ENCODE measurements at regions not wholly inside any gene's neighbourhood (a gene's known extent, or its start where the extent isn't known, plus 50 kb on each side); places are given as distances from the start of the nearest gene placed in this dataset.

DNA sequence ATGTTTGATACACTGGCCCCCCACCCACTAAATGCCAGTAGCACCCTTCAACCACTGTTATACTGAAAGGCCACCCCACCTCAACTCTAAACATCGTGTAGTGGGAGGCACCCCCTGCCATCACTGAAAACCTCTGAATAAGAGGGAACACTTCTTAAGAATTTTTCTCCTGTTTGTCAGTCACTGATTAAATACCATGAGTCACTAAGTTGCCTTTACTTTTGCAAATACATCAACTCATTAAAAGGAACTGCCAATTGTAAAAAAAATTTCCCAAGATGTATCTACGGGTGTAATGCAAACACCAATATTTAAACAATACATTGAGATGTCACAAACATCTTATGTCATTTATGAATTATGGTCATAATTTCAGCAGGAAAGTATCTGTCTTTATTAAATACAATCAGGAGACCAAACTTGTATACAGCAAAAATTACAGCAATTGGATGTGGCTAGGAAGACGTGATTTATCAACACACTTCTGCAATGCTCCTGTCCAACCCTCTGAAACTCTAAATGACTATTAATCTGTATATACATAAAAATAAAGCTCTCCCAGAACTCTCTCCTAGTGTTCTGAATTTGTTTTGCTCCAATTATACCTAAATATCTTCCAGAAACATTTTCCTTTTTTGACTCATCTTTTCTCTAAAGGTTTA lies 144.1 kb upstream of the STK17B start:
- no peak for DNase-seq (ENCODE audit: low read depth)

DNA sequence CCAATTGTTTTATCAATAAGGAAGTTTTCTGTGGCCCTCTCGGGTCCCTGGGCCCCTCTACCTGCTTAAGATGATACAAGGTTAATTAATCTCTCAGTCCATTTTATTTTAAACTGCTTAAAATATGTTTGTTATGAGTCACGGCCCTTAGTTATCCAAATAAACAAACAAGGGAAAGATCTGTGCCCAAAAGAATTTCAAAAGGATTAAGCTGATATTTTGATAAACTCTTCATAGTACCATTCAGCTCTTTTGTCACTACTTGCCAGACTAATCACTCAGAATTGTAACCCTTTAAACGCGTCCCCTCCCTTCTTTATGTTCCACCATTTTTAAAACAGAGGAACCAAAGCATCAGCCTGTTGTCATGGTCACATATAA lies 144.7 kb upstream of the STK17B start:
- no peak for DNase-seq (ENCODE audit: low read depth)

- DNase-seq (ENCODE audit: low read depth): no peak
These were observed 147.4 kb upstream of the STK17B start for GRCh38 chr2:196318517-196319377.

DNA sequence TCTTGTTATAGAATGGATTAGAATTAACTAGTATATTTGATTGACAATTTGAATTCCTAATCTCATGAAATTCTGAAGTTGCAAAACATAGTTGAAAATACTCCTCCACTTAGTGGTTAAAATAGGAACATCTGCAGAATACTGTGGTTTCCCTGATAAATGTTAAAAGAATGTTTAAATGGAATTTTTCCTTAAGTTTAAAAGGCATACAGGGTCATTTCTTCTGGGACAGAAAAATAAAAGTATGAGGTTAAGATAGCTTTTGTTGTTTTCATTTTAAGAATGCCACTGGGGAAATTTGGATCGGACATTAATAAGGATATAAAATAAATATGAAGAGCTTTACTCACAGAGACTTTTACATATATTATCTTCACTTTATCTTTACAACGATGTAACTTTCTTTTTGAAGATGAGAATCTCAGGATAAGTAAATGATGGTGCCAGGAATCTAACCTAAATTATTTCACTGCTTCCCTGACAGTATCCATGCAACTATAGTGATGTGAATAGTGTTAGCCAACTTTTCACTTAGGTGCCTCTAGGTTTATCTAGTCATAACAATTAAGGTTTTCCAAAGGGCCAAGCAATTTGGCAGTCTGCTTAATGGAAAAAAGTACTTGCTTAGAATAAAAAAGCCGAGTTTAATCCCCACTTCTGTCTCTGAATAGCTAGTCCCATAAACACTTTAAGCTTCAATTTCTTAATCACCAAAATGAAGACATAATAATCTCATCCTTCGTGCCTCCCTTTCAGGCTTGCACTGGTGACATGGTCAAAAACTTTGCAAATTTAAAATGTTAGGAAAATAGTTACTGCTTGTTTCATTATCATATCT lies 151.8 kb upstream of the STK17B start:
- no peak for DNase-seq (ENCODE audit: low read depth)

GRCh38 chr2:196324211-196324610 lies 152.8 kb upstream of the STK17B start:
- no peak for DNase-seq (ENCODE audit: low read depth)

GRCh38 chr2:196328088-196328680 lies 156.8 kb upstream of the STK17B start:
- DNase-seq (ENCODE audit: low read depth): no peak

- no peak for DNase-seq (ENCODE audit: low read depth)
These were observed 158.6 kb upstream of the STK17B start for GRCh38 chr2:196329959-196330358.

DNA sequence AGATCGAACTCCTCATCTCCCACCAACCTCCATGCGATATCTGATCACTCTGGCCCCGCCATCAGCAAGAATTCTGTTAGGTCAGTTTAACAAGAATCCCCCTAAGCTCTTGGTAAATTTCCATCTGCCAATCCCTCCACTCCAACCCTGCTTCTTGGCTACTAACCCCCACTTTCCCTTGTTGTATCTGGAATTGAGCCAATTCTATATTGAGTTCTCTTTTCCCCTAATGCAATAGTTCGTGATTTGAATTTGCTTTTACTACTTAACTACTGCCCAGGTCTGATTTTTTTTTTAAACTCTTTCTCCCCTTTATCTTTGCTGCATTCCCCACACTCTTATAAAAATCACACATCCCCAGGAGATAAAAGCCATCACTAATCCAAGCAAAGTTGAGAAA lies 159.3 kb upstream of the STK17B start:
- no peak for DNase-seq (ENCODE audit: low read depth)

DNA sequence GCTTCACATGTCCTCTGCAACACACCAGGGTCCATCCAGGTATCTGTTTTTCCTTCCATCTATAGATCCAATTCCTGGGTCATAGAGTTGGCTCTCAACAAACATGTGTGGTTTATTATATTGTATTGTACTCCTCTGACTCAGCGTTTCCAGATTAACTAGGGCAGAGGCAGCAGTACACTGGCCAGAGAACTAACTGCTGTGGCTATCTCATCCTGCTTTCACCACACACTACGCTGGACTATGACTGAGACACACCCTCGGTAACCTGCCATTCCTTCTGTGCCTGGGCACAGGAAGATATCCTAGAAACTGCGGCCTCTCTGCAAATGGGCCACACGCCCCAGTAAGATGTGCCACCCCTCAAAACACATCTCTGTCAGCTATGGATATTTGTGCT lies 159.8 kb upstream of the STK17B start:
- no peak for DNase-seq (ENCODE audit: low read depth)

DNA sequence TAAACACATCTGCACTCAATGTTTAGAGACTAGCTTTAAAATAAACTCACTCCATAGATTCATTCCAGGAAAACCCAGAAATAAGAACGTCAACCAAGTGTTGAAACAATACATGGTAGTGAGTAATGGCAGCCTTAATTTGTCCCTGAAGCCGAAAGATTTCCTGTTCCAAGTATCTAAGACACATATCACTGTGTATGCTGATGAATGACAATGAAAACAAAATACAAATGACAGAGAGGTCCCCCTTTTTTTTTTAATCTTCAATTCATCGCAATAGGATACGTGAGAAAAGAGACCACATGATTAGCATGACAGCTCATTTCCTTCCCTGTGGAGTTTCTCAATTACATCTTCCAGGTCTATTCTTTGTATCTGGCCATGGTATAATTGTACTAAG lies 160.5 kb upstream of the STK17B start:
- DNase-seq (ENCODE audit: low read depth): no peak

DNA sequence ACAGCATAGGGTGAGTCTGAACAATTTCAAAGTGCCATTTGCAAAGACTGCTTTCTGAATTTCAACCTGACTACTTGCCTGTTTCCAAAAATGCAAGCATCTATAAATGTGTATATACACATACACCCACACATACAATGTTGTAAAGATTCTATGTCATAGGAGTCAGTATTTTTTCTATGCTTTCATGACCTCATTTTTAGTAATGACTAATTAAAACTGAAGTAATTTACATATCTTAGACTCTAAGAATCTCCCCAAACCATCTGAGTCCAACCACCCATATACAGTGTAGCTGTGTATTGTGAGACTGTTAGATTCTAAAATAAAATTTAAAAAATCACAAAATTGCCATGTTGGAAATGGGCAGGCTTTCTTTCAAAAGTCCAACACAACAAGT lies 162.0 kb upstream of the STK17B start:
- DNase-seq (ENCODE audit: low read depth): no peak

DNA sequence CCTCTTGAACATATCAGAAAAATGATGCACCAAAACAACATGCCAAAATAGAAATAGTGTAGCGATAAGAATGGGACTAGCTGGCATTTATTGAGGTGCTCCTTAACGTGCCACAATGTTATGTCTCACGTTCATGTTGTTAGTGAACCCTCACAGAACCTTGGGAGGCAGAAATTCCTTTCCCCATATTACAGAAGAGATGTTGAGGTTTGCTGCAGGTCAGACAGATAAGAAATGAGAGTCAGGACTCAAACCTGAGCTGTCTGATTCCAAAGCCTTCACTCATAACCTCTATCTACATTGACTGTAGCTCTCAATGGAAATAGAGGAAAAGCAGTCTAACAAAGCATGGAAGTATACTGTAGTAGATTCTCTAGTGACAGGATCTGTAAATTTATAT lies 163.3 kb upstream of the STK17B start:
- DNase-seq (ENCODE audit: low read depth): no peak

DNA sequence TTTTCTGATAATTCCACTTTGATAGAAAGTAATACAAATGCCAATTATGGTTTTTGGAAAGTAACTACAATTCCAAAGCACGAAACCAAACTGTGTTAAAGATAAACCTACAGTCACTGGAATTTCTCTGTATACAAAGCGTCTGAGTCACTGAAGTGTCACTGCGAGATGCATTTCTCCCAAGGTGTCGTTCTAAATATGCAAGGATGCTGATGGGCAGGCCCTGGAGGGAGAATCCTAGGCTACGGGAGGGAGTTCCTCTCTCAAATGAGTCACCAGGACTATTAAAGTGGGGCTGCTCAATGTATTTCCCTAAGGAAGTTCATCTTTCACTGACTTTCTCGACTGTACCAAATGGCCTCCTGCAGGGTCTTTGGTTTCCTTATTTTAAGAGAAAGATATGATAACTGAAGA lies 163.8 kb upstream of the STK17B start:
- DNase-seq (ENCODE audit: low read depth): no peak

GRCh38 chr2:196336207-196336606 lies 164.8 kb upstream of the STK17B start:
- DNase-seq (ENCODE audit: low read depth): no peak

GRCh38 chr2:196336715-196337114 lies 165.3 kb upstream of the STK17B start:
- no peak for DNase-seq (ENCODE audit: low read depth)

GRCh38 chr2:196337208-196337953 lies 166.0 kb upstream of the STK17B start:
- DNase-seq (ENCODE audit: low read depth): no peak

- DNase-seq (ENCODE audit: low read depth): no peak
These were observed 167.1 kb upstream of the STK17B start for GRCh38 chr2:196338440-196338839.

GRCh38 chr2:196341277-196341841 lies 170.0 kb upstream of the STK17B start:
- no peak for DNase-seq (ENCODE audit: low read depth)

- DNase-seq (ENCODE audit: low read depth): no peak
These were observed 173.0 kb upstream of the STK17B start for GRCh38 chr2:196344397-196344796.

DNA sequence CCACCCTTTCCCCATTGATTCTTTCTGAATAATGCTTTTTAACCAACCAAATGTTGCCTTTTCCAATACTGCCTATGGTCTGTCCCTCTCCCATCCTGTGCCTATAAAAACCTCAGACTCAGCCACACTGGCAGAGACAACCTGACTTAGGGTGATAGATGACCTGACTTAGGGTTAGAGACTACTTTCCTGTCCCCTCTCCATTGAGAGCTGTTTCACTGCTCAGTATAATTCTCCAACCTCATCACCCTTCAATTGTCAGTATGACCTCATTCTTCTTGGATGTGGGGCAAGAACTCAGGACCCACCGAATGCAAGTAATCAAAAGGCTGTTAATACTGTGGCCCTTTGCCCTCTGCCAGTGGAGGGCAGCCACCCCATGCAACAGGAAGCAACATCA lies 182.3 kb upstream of the STK17B start:
- DNase-seq (ENCODE audit: low read depth): no peak

GRCh38 chr2:196354186-196354585 lies 182.8 kb upstream of the STK17B start:
- no peak for DNase-seq (ENCODE audit: low read depth)
